Activated T-cell treated with anti-CD3 and anti-CD28 coated beads, Interleukin-2, amount 50 U/mL, for 48 hours (primary cell): ENCODE measurements at regions not wholly inside any gene's neighbourhood (a gene's known extent, or its start where the extent isn't known, plus 50 kb on each side); places are given as distances from the start of the nearest gene placed in this dataset.
A peak's percentile ranks its signal among the peaks of the same experiment; 100 is the strongest.
"Not testable (repeated sequence)": the region's sequence is repeated elsewhere in the genome, so short reads cannot be mapped to it uniquely, and the experiment has no call there.

Experiments used
- DNase-seq, 2 experiments: peaks; one replicate each; pipeline ENCODE4 v3.0.0-alpha.2; 2020

DNA sequence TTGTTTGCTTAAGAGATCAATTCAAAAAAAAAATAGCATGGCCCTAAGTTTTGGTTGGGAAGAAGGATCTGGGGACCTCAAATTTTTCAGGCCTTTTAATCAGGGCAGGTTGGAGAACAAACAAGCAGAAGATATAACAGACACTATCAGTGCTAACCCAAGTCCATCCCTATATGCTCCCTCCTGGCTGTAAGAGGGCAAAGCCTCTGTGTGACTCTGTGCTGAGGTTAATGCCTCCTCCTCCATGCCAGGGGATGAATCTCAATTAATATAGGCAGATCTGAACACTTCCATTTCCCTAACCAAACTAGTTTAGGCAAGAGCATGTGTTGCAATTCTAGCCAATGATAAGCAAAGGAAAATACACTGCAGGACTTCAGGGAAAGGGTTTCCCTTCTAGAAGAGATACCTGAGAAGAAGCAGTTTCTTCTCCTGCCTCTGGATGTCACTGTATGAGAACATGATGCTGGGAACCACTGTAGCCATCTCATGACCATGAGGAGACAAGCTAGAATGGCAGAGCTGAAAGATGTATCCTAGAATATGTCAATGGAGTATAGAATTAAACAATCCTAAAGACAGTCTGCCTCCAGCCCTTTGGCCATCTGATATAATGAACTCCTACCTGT lies 76.0 kb downstream of the CHD9NB start:
- no peak for DNase-seq

- DNase-seq = no peak
Observed at GRCh38 chr16:52967744-52968143, 85.0 kb downstream of the CHD9NB start.

GRCh38 chr16:52964290-52964689 lies 88.4 kb downstream of the CHD9NB start:
- no peak for DNase-seq

- DNase-seq = no peak
Observed at GRCh38 chr16:52963855-52964242, 88.8 kb downstream of the CHD9NB start.

- no peak for DNase-seq
Observed at GRCh38 chr16:52963212-52963854, 89.4 kb downstream of the CHD9NB start.

DNA sequence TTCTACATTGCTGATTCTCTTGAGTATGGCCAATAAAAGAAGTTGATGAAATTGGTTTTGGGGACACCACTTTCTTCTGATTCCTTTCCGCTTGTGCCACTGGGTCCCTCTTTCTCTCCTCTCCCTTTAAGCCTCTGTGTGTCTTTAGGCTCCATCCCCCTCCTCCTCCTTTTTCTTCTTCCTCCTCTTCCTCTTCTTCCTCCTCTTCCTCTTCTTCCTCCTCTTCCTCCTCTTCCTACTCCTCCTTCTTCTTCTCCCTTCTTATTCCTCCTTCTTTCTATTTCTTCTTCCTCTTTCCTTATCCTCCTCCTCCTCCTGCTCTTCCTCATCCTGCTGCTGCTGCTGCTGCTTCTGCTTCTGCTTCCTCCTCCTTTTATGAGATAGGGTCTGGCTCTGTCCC lies 93.7 kb downstream of the CHD9NB start:
- DNase-seq = no peak

- DNase-seq = no peak
Observed at GRCh38 chr16:52957199-52957598, 95.5 kb downstream of the CHD9NB start.

DNA sequence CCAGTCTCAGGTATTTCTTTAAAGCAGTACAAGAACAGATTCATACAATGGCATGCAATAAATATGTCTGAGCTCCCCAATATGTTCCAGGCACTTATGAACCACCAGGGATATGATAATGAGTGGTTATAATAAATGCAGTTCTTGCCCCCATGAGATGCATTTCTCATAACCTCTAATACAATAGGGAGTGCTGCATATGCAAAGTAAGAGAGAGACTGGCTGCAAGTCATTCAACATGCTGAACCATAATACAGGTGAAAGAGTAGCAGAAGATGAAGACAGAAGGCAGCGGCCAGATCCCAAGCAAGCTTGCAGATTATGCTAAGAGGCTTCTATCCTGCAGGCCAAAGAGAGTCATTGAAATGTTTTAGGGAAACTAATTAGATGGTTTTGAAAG lies 96.7 kb downstream of the CHD9NB start:
- no peak for DNase-seq

GRCh38 chr16:52953215-52953614 lies 99.5 kb downstream of the CHD9NB start:
- no peak for DNase-seq

DNA sequence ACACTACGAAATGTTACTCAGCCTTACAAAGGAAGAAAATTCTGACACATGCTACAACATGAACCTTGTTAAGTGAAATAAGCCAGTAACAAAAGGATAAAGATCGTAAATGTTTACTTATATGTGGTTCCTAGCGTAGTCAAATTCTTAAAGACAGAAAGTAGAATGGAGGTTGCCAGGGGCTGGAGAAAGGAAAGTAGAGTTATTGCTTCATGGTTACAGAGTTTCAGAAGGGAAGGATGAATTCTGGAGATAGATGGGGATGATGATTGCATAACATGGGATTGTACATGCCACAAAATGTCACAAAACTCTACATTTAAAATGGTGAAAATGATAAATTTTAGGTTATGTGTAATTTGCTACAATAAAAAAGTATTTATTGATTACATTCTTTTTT lies 103.8 kb downstream of the CHD9NB start:
- DNase-seq = no peak

- DNase-seq = no peak
Observed at GRCh38 chr16:52932321-52932720, 120.4 kb downstream of the CHD9NB start.

DNA sequence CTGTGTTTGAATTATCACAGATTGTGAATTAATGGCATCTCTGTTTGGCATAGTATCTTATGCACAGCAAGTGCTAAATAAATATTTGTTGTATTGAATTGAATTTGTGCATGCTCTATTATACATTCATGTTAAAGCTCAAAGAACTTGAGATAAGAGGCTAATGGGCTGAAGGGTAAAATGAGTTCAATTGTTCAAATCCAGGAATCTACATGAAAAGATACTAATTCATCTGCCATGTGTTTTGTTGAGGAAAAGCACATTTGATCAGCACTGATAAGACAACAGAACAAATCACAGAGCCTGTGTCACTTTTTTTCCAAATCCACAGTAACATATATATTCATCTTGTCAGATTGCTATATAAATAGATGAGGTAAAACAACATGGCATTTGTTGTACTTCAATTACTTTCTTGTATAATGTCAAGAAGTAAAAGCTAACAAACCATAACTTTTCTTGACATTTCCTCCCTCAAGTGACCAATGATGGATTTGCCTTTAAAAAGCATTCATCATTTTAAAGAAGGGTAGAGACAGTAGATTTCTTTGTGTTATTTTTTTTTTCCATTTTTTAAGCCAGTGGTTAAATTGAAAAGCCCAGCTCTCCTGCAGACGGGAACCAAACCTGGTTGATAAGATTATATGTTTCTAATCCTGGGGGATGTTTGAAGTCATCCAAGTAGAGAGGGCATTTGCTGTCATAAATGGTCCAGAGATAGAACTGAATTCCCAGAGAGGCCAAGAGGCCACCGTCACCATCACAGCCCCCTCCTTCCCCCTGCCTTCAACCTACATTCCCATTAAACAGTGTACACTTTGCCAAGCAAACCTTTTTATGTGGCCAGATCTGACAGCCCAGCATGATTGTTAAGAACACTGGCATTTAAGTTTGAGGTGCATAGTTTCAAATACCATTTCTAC lies 123.0 kb downstream of the CHD9NB start:
- no peak for DNase-seq

- no peak for DNase-seq
Observed at GRCh38 chr16:52928955-52929354, 123.7 kb downstream of the CHD9NB start.

DNA sequence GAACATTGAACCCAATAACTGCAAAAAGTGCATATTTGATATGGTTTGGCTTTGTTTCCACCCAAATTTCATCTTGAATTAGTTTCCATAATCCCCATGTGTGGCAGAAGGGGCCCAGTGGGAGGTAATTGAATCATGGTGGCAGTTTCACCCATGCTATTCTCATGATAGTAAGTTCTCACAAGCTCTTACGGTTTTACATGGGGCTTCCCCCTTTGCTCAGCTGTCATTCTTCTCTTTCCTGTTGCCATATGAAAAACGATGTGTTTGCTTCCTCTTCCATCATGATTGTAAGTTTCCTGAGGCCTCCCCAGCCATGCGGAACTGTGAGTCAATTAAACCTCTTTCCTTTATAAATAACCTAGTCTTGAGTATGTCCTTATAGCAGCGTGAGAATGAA lies 127.6 kb downstream of the CHD9NB start:
- no peak for DNase-seq

DNA sequence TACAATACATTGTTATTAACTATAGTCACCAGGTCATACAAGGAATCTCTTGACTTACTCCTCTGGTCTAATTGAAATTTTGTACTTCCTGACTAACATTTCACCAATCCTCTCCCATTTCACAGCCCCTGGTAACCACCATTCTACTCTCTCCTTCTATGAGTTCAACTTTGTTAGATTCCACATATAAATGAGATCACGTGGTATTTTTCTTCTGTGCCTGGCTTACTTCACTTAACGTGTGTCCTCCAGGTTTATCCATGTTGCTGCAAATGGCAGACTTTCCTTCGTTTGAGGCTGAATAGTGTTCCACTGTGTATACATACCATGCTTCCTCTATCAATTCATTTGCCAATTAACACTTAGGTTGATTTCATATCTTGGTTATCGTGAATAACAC lies 128.5 kb downstream of the CHD9NB start:
- DNase-seq = no peak

DNA sequence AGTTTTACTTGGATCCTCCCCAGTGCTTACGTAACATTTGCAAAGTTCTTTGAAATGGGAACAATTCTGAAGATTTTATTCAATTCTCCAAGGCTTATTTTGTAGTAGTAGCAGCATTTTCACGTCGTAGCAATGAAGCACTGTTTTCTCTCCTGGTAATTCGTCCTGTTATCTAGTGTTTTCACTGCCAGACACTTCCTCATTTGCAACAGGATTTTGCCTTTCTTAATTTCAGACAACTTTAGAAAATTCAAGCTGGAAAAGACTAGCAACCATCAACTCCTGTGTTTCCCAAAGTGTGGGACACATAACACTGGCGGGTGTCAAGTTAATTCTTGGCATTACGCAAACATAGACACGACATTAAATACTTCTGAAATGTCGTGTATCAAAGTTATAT lies 131.6 kb downstream of the CHD9NB start:
- DNase-seq = no peak

DNA sequence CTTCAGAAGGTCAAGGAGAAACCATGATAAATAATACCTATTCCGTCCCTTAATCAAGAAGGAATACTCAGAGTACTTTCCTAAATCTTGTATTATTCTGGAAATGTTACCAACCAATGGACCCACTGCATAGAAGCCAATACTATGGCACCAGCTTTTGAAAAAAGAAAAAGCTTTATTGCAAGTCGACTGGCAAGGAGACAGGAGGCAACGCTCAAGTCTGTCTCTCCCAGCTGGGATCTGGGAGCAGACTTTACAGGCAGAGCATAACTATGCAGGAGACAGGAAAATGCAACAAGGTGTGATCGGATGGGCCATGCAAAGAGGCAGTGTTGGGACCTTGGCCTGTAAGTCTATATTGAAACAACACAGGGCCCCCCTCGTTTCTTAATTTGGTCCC lies 132.4 kb downstream of the CHD9NB start:
- DNase-seq = no peak

- DNase-seq = no peak
Observed at GRCh38 chr16:52914428-52914827, 138.3 kb downstream of the CHD9NB start.

GRCh38 chr16:52912565-52913173 lies 140.0 kb downstream of the CHD9NB start:
- DNase-seq = peak; percentile 40 to 44

DNA sequence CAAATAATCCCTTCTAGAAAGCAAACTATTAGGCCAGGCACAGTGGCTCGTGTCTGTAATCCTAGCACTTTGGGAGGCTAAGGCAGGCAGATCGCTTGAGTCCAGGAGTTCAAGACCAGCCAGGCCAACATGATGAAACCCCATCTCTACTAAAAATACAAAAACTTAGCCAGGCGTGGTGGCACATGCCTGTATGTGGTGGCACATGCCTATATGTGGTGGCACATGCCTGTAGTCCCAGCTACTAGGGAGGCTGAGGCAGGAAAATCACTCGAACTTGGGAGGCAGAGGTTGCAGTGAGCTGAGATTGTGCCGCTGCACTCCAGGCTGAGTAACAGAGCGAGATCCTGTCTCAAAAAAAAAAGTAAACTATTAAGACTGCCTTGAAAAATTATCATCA lies 144.6 kb downstream of the CHD9NB start:
- not testable (repeated sequence) for DNase-seq

DNA sequence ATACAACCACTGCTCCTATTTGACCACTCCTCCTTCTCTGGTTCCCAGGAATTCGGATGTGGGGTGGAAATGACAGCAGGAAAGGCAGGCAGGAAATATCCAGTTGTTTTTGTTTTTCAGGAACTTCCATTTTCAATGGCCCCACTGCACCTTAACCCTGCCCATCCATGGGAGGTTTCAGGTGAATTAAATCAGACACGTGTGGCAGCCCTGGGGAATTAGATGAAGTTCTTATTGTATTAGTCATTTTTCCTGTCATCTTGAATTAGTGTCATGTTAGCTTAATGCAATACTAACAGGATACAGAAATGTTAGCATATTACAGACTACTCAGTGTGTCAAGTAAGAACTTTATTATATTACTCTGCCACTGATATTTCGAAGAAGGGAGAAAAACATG lies 146.4 kb downstream of the CHD9NB start:
- DNase-seq = no peak

GRCh38 chr16:52896478-52897164 lies 156.1 kb downstream of the CHD9NB start:
- DNase-seq = no peak

- DNase-seq = no peak
Observed at GRCh38 chr16:52874042-52874441, 178.7 kb downstream of the CHD9NB start.
